ENCODE measurements at regions not wholly inside any gene's neighbourhood (a gene's known extent, or its start where the extent isn't known, plus 50 kb on each side); places are given as distances from the start of the nearest gene placed in this dataset.

DNA sequence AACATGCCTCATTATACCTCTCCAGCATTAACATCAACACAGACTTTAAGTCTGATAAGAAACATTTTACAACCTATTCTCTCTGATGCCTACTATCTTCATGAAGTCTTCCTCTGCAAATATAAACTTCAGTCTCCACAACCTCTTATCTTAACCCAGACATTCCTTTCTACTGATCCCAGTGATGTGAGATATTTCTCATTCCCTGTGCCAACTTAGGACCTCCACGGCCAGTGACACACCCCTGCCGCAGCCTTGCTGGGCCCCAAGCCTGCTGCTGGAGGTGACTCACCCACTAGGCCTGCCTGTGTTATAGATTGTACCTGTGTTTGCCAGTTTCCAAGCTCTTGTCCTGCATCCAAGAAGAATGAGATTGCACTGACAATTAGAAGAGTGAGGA lies 734.5 kb upstream of the CADM2 start (continued):
- TF ChIP-seq, protein P1, sequence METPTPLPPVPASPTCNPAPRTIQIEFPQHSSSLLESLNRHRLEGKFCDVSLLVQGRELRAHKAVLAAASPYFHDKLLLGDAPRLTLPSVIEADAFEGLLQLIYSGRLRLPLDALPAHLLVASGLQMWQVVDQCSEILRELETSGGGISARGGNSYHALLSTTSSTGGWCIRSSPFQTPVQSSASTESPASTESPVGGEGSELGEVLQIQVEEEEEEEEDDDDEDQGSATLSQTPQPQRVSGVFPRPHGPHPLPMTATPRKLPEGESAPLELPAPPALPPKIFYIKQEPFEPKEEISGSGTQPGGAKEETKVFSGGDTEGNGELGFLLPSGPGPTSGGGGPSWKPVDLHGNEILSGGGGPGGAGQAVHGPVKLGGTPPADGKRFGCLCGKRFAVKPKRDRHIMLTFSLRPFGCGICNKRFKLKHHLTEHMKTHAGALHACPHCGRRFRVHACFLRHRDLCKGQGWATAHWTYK (CRISPR knock-in tag; IDR thresholded peaks at IDR 0.05) = no peak
- TF ChIP-seq, protein P2, sequence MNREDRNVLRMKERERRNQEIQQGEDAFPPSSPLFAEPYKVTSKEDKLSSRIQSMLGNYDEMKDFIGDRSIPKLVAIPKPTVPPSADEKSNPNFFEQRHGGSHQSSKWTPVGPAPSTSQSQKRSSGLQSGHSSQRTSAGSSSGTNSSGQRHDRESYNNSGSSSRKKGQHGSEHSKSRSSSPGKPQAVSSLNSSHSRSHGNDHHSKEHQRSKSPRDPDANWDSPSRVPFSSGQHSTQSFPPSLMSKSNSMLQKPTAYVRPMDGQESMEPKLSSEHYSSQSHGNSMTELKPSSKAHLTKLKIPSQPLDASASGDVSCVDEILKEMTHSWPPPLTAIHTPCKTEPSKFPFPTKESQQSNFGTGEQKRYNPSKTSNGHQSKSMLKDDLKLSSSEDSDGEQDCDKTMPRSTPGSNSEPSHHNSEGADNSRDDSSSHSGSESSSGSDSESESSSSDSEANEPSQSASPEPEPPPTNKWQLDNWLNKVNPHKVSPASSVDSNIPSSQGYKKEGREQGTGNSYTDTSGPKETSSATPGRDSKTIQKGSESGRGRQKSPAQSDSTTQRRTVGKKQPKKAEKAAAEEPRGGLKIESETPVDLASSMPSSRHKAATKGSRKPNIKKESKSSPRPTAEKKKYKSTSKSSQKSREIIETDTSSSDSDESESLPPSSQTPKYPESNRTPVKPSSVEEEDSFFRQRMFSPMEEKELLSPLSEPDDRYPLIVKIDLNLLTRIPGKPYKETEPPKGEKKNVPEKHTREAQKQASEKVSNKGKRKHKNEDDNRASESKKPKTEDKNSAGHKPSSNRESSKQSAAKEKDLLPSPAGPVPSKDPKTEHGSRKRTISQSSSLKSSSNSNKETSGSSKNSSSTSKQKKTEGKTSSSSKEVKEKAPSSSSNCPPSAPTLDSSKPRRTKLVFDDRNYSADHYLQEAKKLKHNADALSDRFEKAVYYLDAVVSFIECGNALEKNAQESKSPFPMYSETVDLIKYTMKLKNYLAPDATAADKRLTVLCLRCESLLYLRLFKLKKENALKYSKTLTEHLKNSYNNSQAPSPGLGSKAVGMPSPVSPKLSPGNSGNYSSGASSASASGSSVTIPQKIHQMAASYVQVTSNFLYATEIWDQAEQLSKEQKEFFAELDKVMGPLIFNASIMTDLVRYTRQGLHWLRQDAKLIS (CRISPR knock-in tag; IDR thresholded peaks at IDR 0.05) = no peak
- no peak for TF ChIP-seq ZZZ3 (IDR thresholded peaks at IDR 0.05)
- TF ChIP-seq SUPT5H (IDR thresholded peaks at IDR 0.05) = no peak
- no peak for TF ChIP-seq KAT2B (IDR thresholded peaks at IDR 0.05; ENCODE audit: low read depth, low read length)
- TF ChIP-seq, protein P3, sequence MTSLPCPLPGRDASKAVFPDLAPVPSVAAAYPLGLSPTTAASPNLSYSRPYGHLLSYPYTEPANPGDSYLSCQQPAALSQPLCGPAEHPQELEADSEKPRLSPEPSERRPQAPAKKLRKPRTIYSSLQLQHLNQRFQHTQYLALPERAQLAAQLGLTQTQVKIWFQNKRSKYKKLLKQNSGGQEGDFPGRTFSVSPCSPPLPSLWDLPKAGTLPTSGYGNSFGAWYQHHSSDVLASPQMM (CRISPR knock-in tag; IDR thresholded peaks at IDR 0.05) = no peak
- no peak for TF ChIP-seq ZNF133 (CRISPR knock-in tag; IDR thresholded peaks at IDR 0.05)
- TF ChIP-seq ZNF121 (CRISPR knock-in tag; conservative IDR thresholded peaks at IDR 0.05) = no peak
- TF ChIP-seq TCF7L2 (IDR thresholded peaks at IDR 0.05; ENCODE audit: low read depth, low read length) = no peak
- TF ChIP-seq FOXK1 (CRISPR knock-in tag; IDR thresholded peaks at IDR 0.05; ENCODE audit: borderline replicate concordance) = no peak
- TF ChIP-seq TAL1 (IDR thresholded peaks at IDR 0.05) = peak; percentile 66
- no peak for TF ChIP-seq HCFC1 (IDR thresholded peaks at IDR 0.05; ENCODE audit: low read depth, low read length)
- no peak for TF ChIP-seq RBM14 (IDR thresholded peaks at IDR 0.05; ENCODE audit: borderline replicate concordance, insufficient read depth, low read depth, low read length)
- no peak for TF ChIP-seq HNRNPL (IDR thresholded peaks at IDR 0.05; ENCODE audit: low read depth, low read length)
- TF ChIP-seq KLF10 (CRISPR knock-in tag; IDR thresholded peaks at IDR 0.05) = no peak
- no peak for TF ChIP-seq PML (IDR thresholded peaks at IDR 0.05; ENCODE audit: low read length)
- no peak for TF ChIP-seq BHLHE40 (IDR thresholded peaks at IDR 0.05; ENCODE audit: low read length)
- TF ChIP-seq MED1 (CRISPR knock-in tag; IDR thresholded peaks at IDR 0.05; ENCODE audit: borderline replicate concordance) = no peak
- no peak for TF ChIP-seq CBX3 (IDR thresholded peaks at IDR 0.05; ENCODE audit: borderline replicate concordance in 1 of 2, low read length in 2 of 2)
- TF ChIP-seq ZBTB17 (CRISPR knock-in tag; IDR thresholded peaks at IDR 0.05) = no peak
- no peak for TF ChIP-seq TEAD1 (CRISPR knock-in tag; IDR thresholded peaks at IDR 0.05)
- TF ChIP-seq ZBTB7A (IDR thresholded peaks at IDR 0.05; ENCODE audit: borderline replicate concordance, control insufficient read depth, low read depth, low read length) = no peak
- TF ChIP-seq ZNF507 (tag; conservative IDR thresholded peaks at IDR 0.05) = no peak
- TF ChIP-seq HDAC2 (IDR thresholded peaks at IDR 0.05) = no peak
- no peak for TF ChIP-seq SRSF1 (IDR thresholded peaks at IDR 0.05; ENCODE audit: low read depth, low read length)

Data from K562 (cell line).